ENCODE measurements at regions not wholly inside any gene's neighbourhood (a gene's known extent, or its start where the extent isn't known, plus 50 kb on each side); places are given as distances from the start of the nearest gene placed in this dataset.

GRCh38 chr20:57849121-57849520, 139.3 kb upstream of the PMEPA1 start:
- DNase-seq (ENCODE audit: extremely low spot score): no peak
- no peaks in the 10 kb centered on the region for H3K4me1 ChIP-seq
- H3K36me3 ChIP-seq: no peaks in the 10 kb centered on the region
- no peak overlapping the region for H3K27ac ChIP-seq (replicated peaks in 1 of 4)
- TF ChIP-seq POLR2AphosphoS5 (IDR thresholded peaks at IDR 0.05) (no peak), POLR2A (IDR thresholded peaks at IDR 0.05; ENCODE audit: low read depth) (no peak), EP300 (IDR thresholded peaks at IDR 0.05) (no peak), CTCF (IDR thresholded peaks at IDR 0.05) (no peak)
- H3K9me3 ChIP-seq: no peaks in the 10 kb centered on the region
- 86% methylated on average over 4 of the region's 4 CpGs for WGBS
- H3K4me3 ChIP-seq: no peak overlapping the region
- peaks cover 0 to 4% (median 0%) of the 10 kb centered on the region in 4 donors for H3K27me3 ChIP-seq
- intact Hi-C loops (cut with DNase I): no loop called here

- Histone ChIP-seq H3K4me1 (no peaks in the 10 kb centered on the region), H3K27ac (replicated peaks in 1 of 4) (no peak overlapping the region), H3K4me3 (no peak overlapping the region), H3K36me3 (no peaks in the 10 kb centered on the region), H3K27me3 (peaks cover 0 to 4% (median 0%) of the 10 kb centered on the region in 4 donors), H3K9me3 (no peaks in the 10 kb centered on the region)
- intact Hi-C loops (cut with DNase I): no loop called here
- TF ChIP-seq POLR2AphosphoS5 (IDR thresholded peaks at IDR 0.05) (no peak), CTCF (IDR thresholded peaks at IDR 0.05) (no peak), POLR2A (IDR thresholded peaks at IDR 0.05; ENCODE audit: low read depth) (no peak), EP300 (IDR thresholded peaks at IDR 0.05) (no peak)
- no peak for DNase-seq (ENCODE audit: extremely low spot score)
These were observed 138.5 kb upstream of the PMEPA1 start for GRCh38 chr20:57848282-57848681.

- intact Hi-C loops (cut with DNase I): no loop called here
- TF ChIP-seq POLR2A (IDR thresholded peaks at IDR 0.05; ENCODE audit: low read depth) (no peak), CTCF (IDR thresholded peaks at IDR 0.05) (no peak), EP300 (IDR thresholded peaks at IDR 0.05) (no peak), POLR2AphosphoS5 (IDR thresholded peaks at IDR 0.05) (no peak)
- H3K27ac ChIP-seq (replicated peaks in 1 of 4): no peak overlapping the region
- no peak overlapping the region for H3K4me3 ChIP-seq
- DNase-seq (ENCODE audit: extremely low spot score): peak; percentile 53
- H3K9me3 ChIP-seq: no peaks in the 10 kb centered on the region
- H3K4me1 ChIP-seq: no peaks in the 10 kb centered on the region
- peaks cover 0 to 4% (median 0%) of the 10 kb centered on the region in 4 donors for H3K27me3 ChIP-seq
- no peaks in the 10 kb centered on the region for H3K36me3 ChIP-seq
These were observed 137.3 kb upstream of the PMEPA1 start for GRCh38 chr20:57847104-57847503.

- DNase-seq (ENCODE audit: extremely low spot score): peak; percentile 83
- WGBS: 88% methylated on average over 10 of the region's 10 CpGs
- no peak overlapping the region for H3K4me3 ChIP-seq
- no peaks in the 10 kb centered on the region for H3K27me3 ChIP-seq
- no peaks in the 10 kb centered on the region for H3K36me3 ChIP-seq
- H3K4me1 ChIP-seq: no peaks in the 10 kb centered on the region
- H3K9me3 ChIP-seq: no peaks in the 10 kb centered on the region
- no peak for TF ChIP-seq POLR2AphosphoS5 (IDR thresholded peaks at IDR 0.05)
- no peak overlapping the region for H3K27ac ChIP-seq (replicated peaks in 1 of 4)
- intact Hi-C loops (cut with DNase I): no loop called here
These were observed 135.1 kb upstream of the PMEPA1 start for GRCh38 chr20:57844626-57845596.

- Histone ChIP-seq H3K9me3 (no peaks in the 10 kb centered on the region), H3K4me3 (no peak overlapping the region), H3K27ac (replicated peaks in 1 of 4) (no peak overlapping the region), H3K36me3 (no peaks in the 10 kb centered on the region), H3K4me1 (no peaks in the 10 kb centered on the region), H3K27me3 (no peaks in the 10 kb centered on the region)
- 96% methylated on average over 14 of the region's 14 CpGs for WGBS
- DNase-seq (ENCODE audit: extremely low spot score): peak; percentile 92
- TF ChIP-seq POLR2A (IDR thresholded peaks at IDR 0.05; ENCODE audit: low read depth) (no peak), CTCF (IDR thresholded peaks at IDR 0.05) (no peak), EP300 (IDR thresholded peaks at IDR 0.05) (no peak), POLR2AphosphoS5 (IDR thresholded peaks at IDR 0.05) (no peak)
- intact Hi-C loops (cut with DNase I): no loop called here
These were observed 134.3 kb upstream of the PMEPA1 start for GRCh38 chr20:57843941-57844625.
